ENCODE measurements at regions not wholly inside any gene's neighbourhood (a gene's known extent, or its start where the extent isn't known, plus 50 kb on each side); places are given as distances from the start of the nearest gene placed in this dataset.
"Not testable (repeated sequence)": the region's sequence is repeated elsewhere in the genome, so short reads cannot be mapped to it uniquely, and the experiment has no call there.

GRCh38 chr2:145800151-145801091 is 1280.5 kb upstream of the ZEB2 start:
- DNase-seq (ENCODE audit: low read depth in 3 of 3): no peak

GRCh38 chr2:145799595-145800108 is 1279.7 kb upstream of the ZEB2 start:
- no peak for DNase-seq (ENCODE audit: low read depth in 3 of 3)

GRCh38 chr2:145798419-145798818 is 1278.5 kb upstream of the ZEB2 start:
- no peak for DNase-seq (ENCODE audit: low read depth in 3 of 3)

GRCh38 chr2:145797692-145798091 is 1277.8 kb upstream of the ZEB2 start:
- no peak for DNase-seq (ENCODE audit: low read depth in 3 of 3)

- no peak for DNase-seq (ENCODE audit: low read depth in 3 of 3)
These were observed 1272.8 kb upstream of the ZEB2 start for GRCh38 chr2:145792745-145793144.

- DNase-seq (ENCODE audit: low read depth in 3 of 3): no peak
These were observed 1269.7 kb upstream of the ZEB2 start for GRCh38 chr2:145789636-145790035.

GRCh38 chr2:145787597-145788361 is 1267.9 kb upstream of the ZEB2 start:
- DNase-seq (ENCODE audit: low read depth in 3 of 3): not testable (repeated sequence)

GRCh38 chr2:145782607-145783006 is 1262.7 kb upstream of the ZEB2 start:
- not testable (repeated sequence) for DNase-seq (ENCODE audit: low read depth in 3 of 3)

- DNase-seq (ENCODE audit: low read depth in 3 of 3): no peak
These were observed 1258.0 kb upstream of the ZEB2 start for GRCh38 chr2:145777914-145778313.

GRCh38 chr2:145777297-145777696 is 1257.4 kb upstream of the ZEB2 start:
- no peak for DNase-seq (ENCODE audit: low read depth in 3 of 3)

- DNase-seq (ENCODE audit: low read depth in 3 of 3): no peak
These were observed 1255.7 kb upstream of the ZEB2 start for GRCh38 chr2:145775591-145775990.

- no peak for DNase-seq (ENCODE audit: low read depth in 3 of 3)
These were observed 1251.6 kb upstream of the ZEB2 start for GRCh38 chr2:145771525-145771924.

GRCh38 chr2:145769011-145769716 is 1249.2 kb upstream of the ZEB2 start:
- no peak for DNase-seq (ENCODE audit: low read depth in 3 of 3)

GRCh38 chr2:145765874-145766273 is 1246.0 kb upstream of the ZEB2 start:
- no peak for DNase-seq (ENCODE audit: low read depth in 3 of 3)

- no peak for DNase-seq (ENCODE audit: low read depth in 3 of 3)
These were observed 1244.7 kb upstream of the ZEB2 start for GRCh38 chr2:145764631-145765030.

- no peak for DNase-seq (ENCODE audit: low read depth in 3 of 3)
These were observed 1241.1 kb upstream of the ZEB2 start for GRCh38 chr2:145760781-145761649.

GRCh38 chr2:145759228-145759915 is 1239.5 kb upstream of the ZEB2 start:
- no peak for DNase-seq (ENCODE audit: low read depth in 3 of 3)

GRCh38 chr2:145757503-145758246 is 1237.8 kb upstream of the ZEB2 start:
- no peak for DNase-seq (ENCODE audit: low read depth in 3 of 3)

- no peak for DNase-seq (ENCODE audit: low read depth in 3 of 3)
These were observed 1235.3 kb upstream of the ZEB2 start for GRCh38 chr2:145755019-145755837.
